MM.1S (cell line): ENCODE measurements at regions not wholly inside any gene's neighbourhood (a gene's known extent, or its start where the extent isn't known, plus 50 kb on each side); places are given as distances from the start of the nearest gene placed in this dataset.

Source experiments
- DNase-seq: peaks from one replicate; pipeline ENCODE4 v3.0.0-alpha.2; 2015
- H2AFZ ChIP-seq: fragments of 300-600 bp; sonication (generic); 2 replicates; pipeline ENCODE4 v1.6.0; 2016; ENCODE audit warnings: antibody characterized with exemption, low read length
- H3F3A ChIP-seq: fragments of 300-600 bp; sonication (generic); 2 replicates; pipeline ENCODE4 v1.6.1; 2016; ENCODE audit warnings: mild to moderate bottlenecking, antibody characterized with exemption, low read length, moderate library complexity, mixed read lengths; ENCODE audit not compliant: insufficient read depth
- H3K27ac ChIP-seq: fragments of 300-600 bp; sonication (generic); 2 replicates; pipeline ENCODE4 v1.5.1; 2016; ENCODE audit warnings: mild to moderate bottlenecking, low read length
- H3K27me3 ChIP-seq: fragments of 300-600 bp; sonication (generic); replicated peaks from 2 replicates; pipeline ENCODE4 v1.6.0; 2016; ENCODE audit warnings: low read length; ENCODE audit not compliant: insufficient read depth
- H3K36me3 ChIP-seq: fragments of 300-600 bp; sonication (generic); replicated peaks from 2 replicates; pipeline ENCODE4 v1.6.1; 2016; ENCODE audit warnings: mild to moderate bottlenecking, low read length, mixed read lengths; ENCODE audit not compliant: insufficient read depth
- H3K4me1 ChIP-seq: fragments of 300-600 bp; sonication (generic); 2 replicates; pipeline ENCODE4 v1.6.1; 2016; ENCODE audit warnings: low read length, mixed read lengths
- H3K4me2 ChIP-seq: fragments of 300-600 bp; sonication (generic); 2 replicates; pipeline ENCODE4 v1.6.0; 2016; ENCODE audit warnings: low read depth, low read length
- H3K4me3 ChIP-seq: fragments of 300-600 bp; sonication (generic); 2 replicates; pipeline ENCODE4 v1.5.1; 2016; ENCODE audit warnings: low read length, mixed read lengths
- H3K79me2 ChIP-seq: fragments of 300-600 bp; sonication (generic); 2 replicates; pipeline ENCODE4 v1.6.1; 2016; ENCODE audit warnings: mixed run types, low read length, mixed read lengths
- H3K9ac ChIP-seq: fragments of 300-600 bp; sonication (generic); 2 replicates; pipeline ENCODE4 v1.6.1; 2016; ENCODE audit warnings: low read length, mixed read lengths
- H3K9me2 ChIP-seq: fragments of 300-600 bp; sonication (generic); replicated peaks from 2 replicates; pipeline ENCODE4 v1.6.1; 2016; ENCODE audit warnings: mild to moderate bottlenecking, low read length, mixed read lengths; ENCODE audit not compliant: insufficient read depth
- H3K9me3 ChIP-seq: fragments of 300-600 bp; sonication (generic); replicated peaks from 2 replicates; pipeline ENCODE4 v1.6.1; 2016; ENCODE audit warnings: mild to moderate bottlenecking, low read length, mixed read lengths; ENCODE audit not compliant: insufficient read depth
- H4K20me1 ChIP-seq: fragments of 300-600 bp; sonication (generic); 2 replicates; pipeline ENCODE4 v1.6.1; 2016; ENCODE audit warnings: mild to moderate bottlenecking, low read length, moderate library complexity, mixed read lengths; ENCODE audit not compliant: insufficient read depth
- EZH2 ChIP-seq: fragments of 300-600 bp; sonication (generic); optimal IDR thresholded peaks from 2 replicates; pipeline ENCODE3; 2017; ENCODE audit warnings: low read depth, mild to moderate bottlenecking, antibody characterized with exemption, low read length, mixed read lengths
- EZH2phosphoT487 ChIP-seq: fragments of 300-600 bp; sonication (generic); IDR thresholded peaks from 2 replicates; pipeline ENCODE4 v1.6.1; 2018; ENCODE audit warnings: antibody characterized with exemption, low read length
- TF ChIP-seq, protein P1 (sequence below): fragments of 300-600 bp; sonication (generic); IDR thresholded peaks from 2 replicates; pipeline ENCODE4 v1.5.1; 2016; ENCODE audit warnings: antibody characterized with exemption, low read length, mixed read lengths

DNA sequence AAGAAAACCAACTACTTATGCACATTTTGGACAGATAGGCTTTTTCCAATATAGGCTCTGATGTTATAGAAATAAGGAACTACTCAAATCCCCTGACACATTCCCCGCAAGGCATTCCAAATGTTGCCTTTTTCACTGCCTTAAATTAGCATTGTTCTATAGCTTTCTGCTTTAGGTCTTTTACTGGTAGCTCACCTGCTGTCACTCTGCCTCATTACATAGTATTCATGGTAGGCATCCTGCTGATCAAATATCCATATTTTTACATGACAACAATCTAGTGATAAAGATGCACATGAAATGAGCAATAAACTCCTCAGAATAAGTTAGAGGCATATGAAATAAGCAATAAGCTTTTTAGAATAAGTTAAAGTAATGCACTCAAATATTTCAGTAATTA lies 542.7 kb downstream of the FAM133A start:
- no peaks in the 10 kb centered on the region for H3K4me1 ChIP-seq
- no peak for TF ChIP-seq EZH2
- TF ChIP-seq, protein P1, sequence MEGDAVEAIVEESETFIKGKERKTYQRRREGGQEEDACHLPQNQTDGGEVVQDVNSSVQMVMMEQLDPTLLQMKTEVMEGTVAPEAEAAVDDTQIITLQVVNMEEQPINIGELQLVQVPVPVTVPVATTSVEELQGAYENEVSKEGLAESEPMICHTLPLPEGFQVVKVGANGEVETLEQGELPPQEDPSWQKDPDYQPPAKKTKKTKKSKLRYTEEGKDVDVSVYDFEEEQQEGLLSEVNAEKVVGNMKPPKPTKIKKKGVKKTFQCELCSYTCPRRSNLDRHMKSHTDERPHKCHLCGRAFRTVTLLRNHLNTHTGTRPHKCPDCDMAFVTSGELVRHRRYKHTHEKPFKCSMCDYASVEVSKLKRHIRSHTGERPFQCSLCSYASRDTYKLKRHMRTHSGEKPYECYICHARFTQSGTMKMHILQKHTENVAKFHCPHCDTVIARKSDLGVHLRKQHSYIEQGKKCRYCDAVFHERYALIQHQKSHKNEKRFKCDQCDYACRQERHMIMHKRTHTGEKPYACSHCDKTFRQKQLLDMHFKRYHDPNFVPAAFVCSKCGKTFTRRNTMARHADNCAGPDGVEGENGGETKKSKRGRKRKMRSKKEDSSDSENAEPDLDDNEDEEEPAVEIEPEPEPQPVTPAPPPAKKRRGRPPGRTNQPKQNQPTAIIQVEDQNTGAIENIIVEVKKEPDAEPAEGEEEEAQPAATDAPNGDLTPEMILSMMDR: no peak
- no peak overlapping the region for H3K27ac ChIP-seq
- H3K9me3 ChIP-seq: no peaks in the 10 kb centered on the region
- no peak overlapping the region for H3K4me3 ChIP-seq
- no peaks in the 10 kb centered on the region for H3K9me2 ChIP-seq
- H3K4me2 ChIP-seq: no peak overlapping the region
- H3K27me3 ChIP-seq: no peaks in the 10 kb centered on the region
- DNase-seq: no peak
- H3K79me2 ChIP-seq: no peaks in the 10 kb centered on the region
- no peaks in the 10 kb centered on the region for H3F3A ChIP-seq
- no peaks in the 10 kb centered on the region for H3K36me3 ChIP-seq
- no peak overlapping the region for H2AFZ ChIP-seq
- H3K9ac ChIP-seq: no peak overlapping the region
- H4K20me1 ChIP-seq: no peaks in the 10 kb centered on the region

DNA sequence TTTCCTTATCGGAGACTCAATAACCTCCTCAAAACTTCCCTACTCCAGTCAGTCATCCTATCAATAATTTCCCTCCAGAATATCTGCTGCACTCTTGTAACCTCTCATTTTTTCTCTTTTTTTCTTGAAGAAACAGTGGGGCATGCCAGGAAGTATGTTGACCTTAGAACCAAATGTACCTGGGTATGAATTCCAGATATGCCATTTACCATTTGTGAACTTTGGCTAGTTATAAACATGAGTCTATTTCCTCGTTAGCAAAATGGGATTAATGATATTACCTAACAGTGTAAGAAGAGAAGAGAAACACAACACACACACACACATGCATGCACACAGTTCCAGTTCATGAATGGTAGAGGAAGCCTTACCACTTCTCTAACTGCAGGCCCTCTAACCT lies 578.2 kb downstream of the FAM133A start:
- H4K20me1 ChIP-seq: no peaks in the 10 kb centered on the region
- no peak overlapping the region for H3K4me3 ChIP-seq
- DNase-seq: no peak
- no peaks in the 10 kb centered on the region for H3K27me3 ChIP-seq
- no peaks in the 10 kb centered on the region for H3F3A ChIP-seq
- H2AFZ ChIP-seq: no peak overlapping the region
- H3K27ac ChIP-seq: no peak overlapping the region
- no peaks in the 10 kb centered on the region for H3K9me3 ChIP-seq
- TF ChIP-seq EZH2phosphoT487 (no peak), EZH2 (no peak)
- TF ChIP-seq, protein P1: no peak
- no peak overlapping the region for H3K4me2 ChIP-seq
- H3K4me1 ChIP-seq: no peaks in the 10 kb centered on the region
- no peak overlapping the region for H3K9ac ChIP-seq
- H3K9me2 ChIP-seq: no peaks in the 10 kb centered on the region
- H3K79me2 ChIP-seq: no peaks in the 10 kb centered on the region
- no peaks in the 10 kb centered on the region for H3K36me3 ChIP-seq

DNA sequence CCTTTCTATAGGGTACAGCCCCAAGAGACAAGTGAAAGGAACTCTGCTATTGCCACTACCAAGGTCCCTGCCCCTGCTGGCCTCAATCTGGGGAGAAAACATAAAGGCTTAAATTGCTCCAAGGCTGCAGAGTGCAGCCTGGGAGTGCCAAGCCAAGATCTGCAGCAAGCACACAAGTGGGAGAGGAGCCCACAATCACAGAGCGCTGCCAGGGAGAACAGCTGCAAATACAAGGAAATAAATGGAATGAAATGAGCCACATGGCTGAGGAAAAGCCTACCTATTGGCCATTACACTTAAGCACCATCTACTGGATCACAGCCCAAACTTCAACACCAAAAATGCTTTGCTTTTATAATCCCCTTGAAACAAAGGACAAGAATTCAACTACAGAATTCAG lies 582.4 kb downstream of the FAM133A start:
- H3K36me3 ChIP-seq: no peaks in the 10 kb centered on the region
- H3K4me3 ChIP-seq: no peak overlapping the region
- H3K9ac ChIP-seq: no peak overlapping the region
- H3F3A ChIP-seq: no peaks in the 10 kb centered on the region
- no peaks in the 10 kb centered on the region for H3K79me2 ChIP-seq
- H3K9me2 ChIP-seq: no peaks in the 10 kb centered on the region
- no peak overlapping the region for H3K4me2 ChIP-seq
- H2AFZ ChIP-seq: no peak overlapping the region
- H3K27ac ChIP-seq: no peak overlapping the region
- no peak for DNase-seq
- TF ChIP-seq EZH2: no peak
- TF ChIP-seq, protein P1: no peak
- TF ChIP-seq EZH2phosphoT487: no peak
- H3K4me1 ChIP-seq: no peaks in the 10 kb centered on the region
- no peaks in the 10 kb centered on the region for H3K27me3 ChIP-seq
- H4K20me1 ChIP-seq: no peaks in the 10 kb centered on the region
- no peaks in the 10 kb centered on the region for H3K9me3 ChIP-seq
